ENCODE measurements at regions not wholly inside any gene's neighbourhood (a gene's known extent, or its start where the extent isn't known, plus 50 kb on each side); places are given as distances from the start of the nearest gene placed in this dataset.

GRCh38 chr3:117964814-117965213, 1069.8 kb downstream of the IGSF11 start:
- no peak for TF ChIP-seq POLR2AphosphoS5 (IDR thresholded peaks at IDR 0.05)
- TF ChIP-seq, protein P1, sequence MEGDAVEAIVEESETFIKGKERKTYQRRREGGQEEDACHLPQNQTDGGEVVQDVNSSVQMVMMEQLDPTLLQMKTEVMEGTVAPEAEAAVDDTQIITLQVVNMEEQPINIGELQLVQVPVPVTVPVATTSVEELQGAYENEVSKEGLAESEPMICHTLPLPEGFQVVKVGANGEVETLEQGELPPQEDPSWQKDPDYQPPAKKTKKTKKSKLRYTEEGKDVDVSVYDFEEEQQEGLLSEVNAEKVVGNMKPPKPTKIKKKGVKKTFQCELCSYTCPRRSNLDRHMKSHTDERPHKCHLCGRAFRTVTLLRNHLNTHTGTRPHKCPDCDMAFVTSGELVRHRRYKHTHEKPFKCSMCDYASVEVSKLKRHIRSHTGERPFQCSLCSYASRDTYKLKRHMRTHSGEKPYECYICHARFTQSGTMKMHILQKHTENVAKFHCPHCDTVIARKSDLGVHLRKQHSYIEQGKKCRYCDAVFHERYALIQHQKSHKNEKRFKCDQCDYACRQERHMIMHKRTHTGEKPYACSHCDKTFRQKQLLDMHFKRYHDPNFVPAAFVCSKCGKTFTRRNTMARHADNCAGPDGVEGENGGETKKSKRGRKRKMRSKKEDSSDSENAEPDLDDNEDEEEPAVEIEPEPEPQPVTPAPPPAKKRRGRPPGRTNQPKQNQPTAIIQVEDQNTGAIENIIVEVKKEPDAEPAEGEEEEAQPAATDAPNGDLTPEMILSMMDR (IDR thresholded peaks at IDR 0.05 in 8 of 11, conservative IDR thresholded peaks at IDR 0.05 in 3 of 11) = no peak

Measured in spleen (tissue), 7 donors.